ENCODE measurements at regions not wholly inside any gene's neighbourhood (a gene's known extent, or its start where the extent isn't known, plus 50 kb on each side); places are given as distances from the start of the nearest gene placed in this dataset.
"Not testable (repeated sequence)": the region's sequence is repeated elsewhere in the genome, so short reads cannot be mapped to it uniquely, and the experiment has no call there.

GRCh38 chr18:70808481-70809056, 519.7 kb downstream of the SOCS6 start:
- H3K27me3 ChIP-seq (replicated peaks; ENCODE audit: control insufficient read depth, insufficient read depth, low read length), result no peaks in the 10 kb centered on the region
- DNase-seq (ENCODE audit: extremely low read depth, insufficient read length), result no peak
- no peak overlapping the region for H3K4me3 ChIP-seq (replicated peaks; ENCODE audit: low read depth, low read length)
- no peaks in the 10 kb centered on the region for H3K36me3 ChIP-seq (ENCODE audit: control insufficient read depth, insufficient read depth, low read length)
- TF ChIP-seq CTCF (IDR thresholded peaks at IDR 0.05; ENCODE audit: insufficient read depth, low read length, poor library complexity, severe bottlenecking), result no peak

GRCh38 chr18:70781860-70782453, 493.1 kb downstream of the SOCS6 start:
- TF ChIP-seq CTCF (IDR thresholded peaks at IDR 0.05; ENCODE audit: insufficient read depth, low read length, poor library complexity, severe bottlenecking), result peak; percentile 69
- H3K4me3 ChIP-seq (replicated peaks; ENCODE audit: low read depth, low read length), result no peak overlapping the region
- H3K27me3 ChIP-seq (replicated peaks; ENCODE audit: control insufficient read depth, insufficient read depth, low read length), result no peaks in the 10 kb centered on the region
- no peaks in the 10 kb centered on the region for H3K36me3 ChIP-seq (ENCODE audit: control insufficient read depth, insufficient read depth, low read length)
- DNase-seq (ENCODE audit: extremely low read depth, insufficient read length), result no peak

GRCh38 chr18:70766254-70766653, 477.4 kb downstream of the SOCS6 start:
- H3K27me3 ChIP-seq (replicated peaks; ENCODE audit: control insufficient read depth, insufficient read depth, low read length); H3K36me3 ChIP-seq (ENCODE audit: control insufficient read depth, insufficient read depth, low read length); DNase-seq (ENCODE audit: extremely low read depth, insufficient read length); H3K4me3 ChIP-seq (replicated peaks; ENCODE audit: low read depth, low read length): not testable (repeated sequence)

- Histone ChIP-seq H3K4me3 (replicated peaks; ENCODE audit: low read depth, low read length) (no peak overlapping the region), H3K27me3 (replicated peaks; ENCODE audit: control insufficient read depth, insufficient read depth, low read length) (no peaks in the 10 kb centered on the region), H3K36me3 (ENCODE audit: control insufficient read depth, insufficient read depth, low read length) (no peaks in the 10 kb centered on the region)
- TF ChIP-seq CTCF (IDR thresholded peaks at IDR 0.05; ENCODE audit: insufficient read depth, low read length, poor library complexity, severe bottlenecking), result no peak
- no peak for DNase-seq (ENCODE audit: extremely low read depth, insufficient read length)
Measured at GRCh38 chr18:70762812-70763211, 474.0 kb downstream of the SOCS6 start.

- DNase-seq (ENCODE audit: extremely low read depth, insufficient read length), result no peak
- no peak overlapping the region for H3K4me3 ChIP-seq (replicated peaks; ENCODE audit: low read depth, low read length)
- no peaks in the 10 kb centered on the region for H3K36me3 ChIP-seq (ENCODE audit: control insufficient read depth, insufficient read depth, low read length)
- no peaks in the 10 kb centered on the region for H3K27me3 ChIP-seq (replicated peaks; ENCODE audit: control insufficient read depth, insufficient read depth, low read length)
- TF ChIP-seq CTCF (IDR thresholded peaks at IDR 0.05; ENCODE audit: insufficient read depth, low read length, poor library complexity, severe bottlenecking), result no peak
Measured at GRCh38 chr18:70758780-70759179, 469.9 kb downstream of the SOCS6 start.

- H3K27me3 ChIP-seq (replicated peaks; ENCODE audit: control insufficient read depth, insufficient read depth, low read length), result no peaks in the 10 kb centered on the region
- no peak for TF ChIP-seq CTCF (IDR thresholded peaks at IDR 0.05; ENCODE audit: insufficient read depth, low read length, poor library complexity, severe bottlenecking)
- H3K4me3 ChIP-seq (replicated peaks; ENCODE audit: low read depth, low read length), result no peak overlapping the region
- H3K36me3 ChIP-seq (ENCODE audit: control insufficient read depth, insufficient read depth, low read length), result no peaks in the 10 kb centered on the region
- DNase-seq (ENCODE audit: extremely low read depth, insufficient read length), result no peak
Measured at GRCh38 chr18:70754486-70754885, 465.6 kb downstream of the SOCS6 start.
